GM18868 (cell line): ENCODE measurements at regions not wholly inside any gene's neighbourhood (a gene's known extent, or its start where the extent isn't known, plus 50 kb on each side); places are given as distances from the start of the nearest gene placed in this dataset.
A peak's percentile ranks its signal among the peaks of the same experiment; 100 is the strongest.
"Not testable (repeated sequence)": the region's sequence is repeated elsewhere in the genome, so short reads cannot be mapped to it uniquely, and the experiment has no call there.

Experiments used
- ATAC-seq: cut with Tn5 transposase; IDR thresholded peaks from one replicate; pipeline ENCODE4 v1.9.1; 2021; ENCODE audit warnings: mild to moderate bottlenecking, moderate library complexity; ENCODE audit not compliant: unreplicated experiment

GRCh38 chr6:103122766-103123601 lies 1729.5 kb downstream of the GRIK2 start:
- ATAC-seq, result peak; percentile 82

GRCh38 chr6:103119056-103119455 lies 1725.5 kb downstream of the GRIK2 start:
- no peak for ATAC-seq

- ATAC-seq, result no peak
These were observed 1721.1 kb downstream of the GRIK2 start for GRCh38 chr6:103114582-103114981.

GRCh38 chr6:103113416-103113815 lies 1719.9 kb downstream of the GRIK2 start:
- no peak for ATAC-seq

GRCh38 chr6:103107985-103108384 lies 1714.5 kb downstream of the GRIK2 start:
- ATAC-seq, result no peak

GRCh38 chr6:103105686-103106085 lies 1712.2 kb downstream of the GRIK2 start:
- no peak for ATAC-seq

- ATAC-seq, result no peak
These were observed 1707.8 kb downstream of the GRIK2 start for GRCh38 chr6:103101267-103101666.

DNA sequence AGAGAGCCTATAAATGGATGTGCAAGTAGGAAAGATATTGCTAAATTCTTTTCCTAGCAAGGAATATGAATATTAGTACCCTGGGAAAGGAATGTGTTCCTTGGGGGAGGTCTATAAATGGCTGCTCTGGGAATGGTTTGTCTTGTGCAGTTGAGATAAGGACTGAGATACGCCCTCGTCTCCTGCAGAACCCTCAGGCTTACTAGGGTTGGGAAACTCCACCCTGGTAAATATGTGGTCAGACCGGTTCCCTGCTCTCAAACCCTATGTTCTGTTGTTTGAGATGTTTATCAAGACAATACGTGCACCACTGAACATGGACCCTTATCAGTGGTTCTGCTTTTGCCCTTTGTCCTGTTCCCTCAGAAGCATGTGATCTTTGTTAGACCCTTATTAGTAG lies 1698.9 kb downstream of the GRIK2 start:
- ATAC-seq, result not testable (repeated sequence)

DNA sequence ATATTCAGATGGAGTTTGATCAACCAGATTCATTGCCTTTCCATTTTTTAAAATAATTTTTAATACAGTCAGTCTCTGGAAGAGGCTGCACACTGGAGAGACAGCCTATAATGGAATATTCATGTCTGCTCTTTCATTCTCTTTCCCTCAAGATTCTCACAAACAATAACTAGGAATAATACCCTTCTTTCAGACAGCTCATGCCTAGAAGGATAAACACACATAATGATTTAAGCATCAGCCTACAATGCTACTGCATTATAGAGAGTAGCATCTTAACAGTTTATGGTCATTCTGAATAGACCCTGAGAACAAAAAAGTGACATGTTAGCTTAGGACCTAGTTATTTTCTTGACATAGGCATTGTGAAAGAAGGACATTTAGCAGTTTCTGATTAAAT lies 1692.3 kb downstream of the GRIK2 start:
- no peak for ATAC-seq

- ATAC-seq, result no peak
These were observed 1688.5 kb downstream of the GRIK2 start for GRCh38 chr6:103081876-103082630.

- ATAC-seq, result no peak
These were observed 1687.6 kb downstream of the GRIK2 start for GRCh38 chr6:103081126-103081525.

DNA sequence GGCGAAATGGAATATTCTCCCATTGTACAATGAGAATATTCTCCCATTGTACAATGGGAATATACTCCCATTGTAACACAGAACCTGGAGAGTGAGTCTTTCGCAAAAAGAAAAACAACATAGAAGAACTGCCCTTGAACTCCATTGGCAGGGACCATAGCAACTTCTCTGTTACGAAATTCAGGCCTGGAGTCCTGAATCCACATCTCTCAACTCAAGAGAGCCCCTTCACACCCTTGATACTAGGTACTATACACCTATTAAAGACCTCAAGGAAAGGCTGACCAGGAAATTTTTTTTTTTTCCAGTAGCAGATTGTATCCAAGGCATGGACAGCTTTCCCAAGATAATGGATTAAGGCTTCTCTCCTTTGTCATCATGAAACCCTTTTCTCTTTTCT lies 1687.0 kb downstream of the GRIK2 start:
- no peak for ATAC-seq

DNA sequence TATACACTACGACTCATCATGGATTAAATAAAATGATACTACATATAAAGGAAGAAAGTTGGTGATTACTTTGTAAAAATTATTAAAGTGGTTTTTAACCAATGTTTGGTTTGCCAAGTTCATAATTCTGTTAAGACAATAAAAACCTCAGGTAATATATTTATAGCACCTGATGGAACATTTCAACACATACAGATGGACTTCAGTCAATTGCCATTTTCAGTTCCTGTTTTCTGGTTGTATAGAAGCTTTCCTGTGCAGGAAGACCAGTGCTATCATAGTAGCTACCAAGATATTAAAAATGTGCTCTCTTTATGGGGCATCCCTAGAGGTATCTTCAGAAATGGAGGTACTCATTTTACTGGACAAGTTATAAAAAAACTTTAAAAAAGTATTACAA lies 1686.4 kb downstream of the GRIK2 start:
- ATAC-seq, result peak; percentile 76

DNA sequence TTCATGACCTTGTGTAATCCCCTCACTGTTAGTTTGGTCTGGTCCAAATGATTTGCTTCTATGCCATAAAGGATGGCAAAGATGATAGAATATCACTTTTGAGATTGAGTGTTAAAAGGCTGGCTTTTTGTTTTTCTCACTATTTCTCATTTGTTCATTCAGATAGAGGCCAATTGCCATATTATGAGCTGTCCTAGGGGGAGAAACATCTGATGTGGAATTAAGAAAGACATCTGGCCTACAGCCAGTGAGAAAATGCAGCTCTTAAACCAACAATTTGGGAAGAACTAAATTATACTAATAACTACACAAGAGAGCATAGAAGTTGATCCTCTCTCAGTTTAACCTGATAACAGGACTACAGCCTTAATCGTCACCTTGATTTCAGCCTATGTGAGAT lies 1668.6 kb downstream of the GRIK2 start:
- ATAC-seq, result no peak

DNA sequence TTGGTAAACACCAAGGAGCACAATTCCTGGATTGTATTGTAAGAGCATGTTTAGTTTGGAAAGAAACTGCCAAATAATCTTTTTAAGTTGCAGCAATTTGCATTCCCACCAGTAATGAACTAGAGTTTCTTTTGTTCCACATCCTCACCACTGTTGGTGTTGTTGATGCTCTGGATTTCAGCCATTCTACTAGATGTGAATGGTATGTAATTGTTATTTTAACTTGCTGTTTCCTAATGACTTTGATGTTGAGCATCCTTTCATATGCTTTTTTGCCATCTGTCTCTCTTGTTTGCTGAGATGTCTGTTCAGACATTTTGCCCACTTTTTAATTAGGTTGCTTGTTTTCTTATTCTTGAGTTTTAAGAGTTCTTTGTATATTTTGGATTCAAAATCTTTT lies 1654.1 kb downstream of the GRIK2 start:
- ATAC-seq, result no peak

- ATAC-seq, result no peak
These were observed 1648.8 kb downstream of the GRIK2 start for GRCh38 chr6:103042336-103042735.

DNA sequence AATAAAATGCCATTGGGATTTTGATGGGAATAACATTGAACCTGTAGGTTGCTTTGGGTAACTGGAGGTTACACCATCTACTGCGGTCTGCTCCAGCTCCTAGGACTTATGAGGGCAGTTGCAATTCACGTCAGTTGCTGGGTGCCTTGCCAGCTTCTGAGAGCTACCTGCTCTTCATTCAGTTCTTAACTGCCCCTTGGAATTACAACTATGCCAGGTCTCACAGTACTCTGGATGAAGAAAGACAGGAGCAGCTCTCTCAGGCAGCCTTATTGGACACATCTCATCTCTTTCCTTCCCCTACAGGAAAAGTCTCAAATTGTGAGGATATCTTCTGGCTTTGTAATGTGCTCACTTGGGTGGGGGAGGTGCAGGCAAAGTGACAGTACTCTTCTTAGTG lies 1643.3 kb downstream of the GRIK2 start:
- ATAC-seq, result no peak

- ATAC-seq, result no peak
These were observed 1633.9 kb downstream of the GRIK2 start for GRCh38 chr6:103027271-103027931.

DNA sequence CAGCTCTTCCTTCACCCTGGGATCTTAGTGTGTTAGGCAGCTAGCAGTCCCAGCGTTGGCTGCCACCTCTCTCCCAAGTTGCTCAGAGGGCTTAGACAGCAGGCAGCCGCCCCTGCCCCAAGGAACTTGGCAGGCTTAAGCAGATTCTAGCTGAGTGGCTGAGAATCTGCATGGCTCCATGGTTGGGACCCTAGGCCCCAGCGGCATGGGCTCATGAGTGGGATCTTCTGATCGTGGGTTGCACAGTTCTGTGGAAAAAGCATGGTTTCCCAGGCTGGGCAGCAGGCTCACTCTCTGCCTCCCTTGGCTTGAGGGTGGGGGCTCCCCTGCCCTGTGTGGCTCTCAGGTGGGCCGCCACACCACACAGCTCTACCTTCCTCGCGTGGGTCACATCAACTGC lies 1624.9 kb downstream of the GRIK2 start:
- no peak for ATAC-seq

GRCh38 chr6:103017878-103018277 lies 1624.4 kb downstream of the GRIK2 start:
- no peak for ATAC-seq

GRCh38 chr6:103011605-103012004 lies 1618.1 kb downstream of the GRIK2 start:
- ATAC-seq, result no peak

GRCh38 chr6:103002282-103002681 lies 1608.8 kb downstream of the GRIK2 start:
- ATAC-seq, result peak; percentile 77
